ENCODE measurements at regions not wholly inside any gene's neighbourhood (a gene's known extent, or its start where the extent isn't known, plus 50 kb on each side); places are given as distances from the start of the nearest gene placed in this dataset.
"Not testable (repeated sequence)": the region's sequence is repeated elsewhere in the genome, so short reads cannot be mapped to it uniquely, and the experiment has no call there.

DNA sequence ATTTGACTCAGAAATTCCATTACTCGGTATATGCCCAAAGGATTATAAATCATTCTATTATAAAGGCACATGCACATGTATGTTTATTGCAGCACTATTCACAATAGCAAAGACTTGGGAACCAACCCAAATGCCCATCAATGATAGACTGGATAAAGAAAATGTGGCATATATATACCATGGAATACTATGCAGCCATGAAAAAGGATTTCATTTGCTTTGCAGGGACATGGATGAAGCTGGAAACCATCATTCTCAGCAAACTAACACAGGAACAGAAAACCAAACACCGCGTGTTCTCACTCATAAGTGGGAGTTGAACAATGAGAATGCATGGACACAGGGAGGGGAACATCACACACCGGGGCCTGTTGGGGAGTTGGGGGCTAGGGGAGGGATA is 1297.1 kb downstream of the TBC1D22A start:
- DNase-seq (ENCODE audit: low read depth in 2 of 2): not testable (repeated sequence)

DNA sequence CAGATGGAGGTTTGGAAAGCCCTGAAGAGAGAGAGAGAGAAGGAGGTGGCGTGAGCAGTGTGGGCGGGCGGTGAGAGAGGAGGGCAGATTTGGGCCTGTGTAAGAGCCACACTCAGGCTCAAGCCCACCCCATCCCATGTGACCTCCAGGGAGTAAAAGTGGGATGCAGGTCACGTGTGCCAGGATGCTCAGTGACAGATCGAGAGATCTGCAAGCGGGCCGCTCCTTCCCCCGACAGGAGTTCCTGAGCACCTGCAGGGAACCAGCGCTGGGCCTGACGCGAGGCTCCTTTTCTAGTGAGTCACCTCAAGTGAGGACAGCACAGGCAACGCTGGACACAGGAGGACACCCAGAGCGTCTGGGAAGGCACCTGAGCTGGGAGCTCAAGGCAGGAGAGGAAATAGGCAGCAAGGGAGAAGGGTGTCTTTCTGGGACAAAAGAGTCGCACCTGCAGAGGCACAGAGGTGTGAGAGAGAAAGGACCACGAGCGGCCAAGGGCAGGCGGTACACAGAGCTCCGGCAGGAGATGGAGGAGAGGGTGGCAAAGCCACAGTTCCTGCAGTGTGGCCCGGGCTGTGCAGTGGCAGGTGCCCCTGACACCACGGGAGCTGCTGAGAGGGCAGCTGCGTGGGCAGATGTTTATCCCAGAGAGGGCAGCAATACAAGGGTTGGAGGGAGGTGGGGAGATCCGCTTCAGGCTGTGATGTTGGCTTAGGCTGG is 1294.8 kb downstream of the TBC1D22A start:
- no peak for DNase-seq (ENCODE audit: low read depth in 2 of 2)

DNA sequence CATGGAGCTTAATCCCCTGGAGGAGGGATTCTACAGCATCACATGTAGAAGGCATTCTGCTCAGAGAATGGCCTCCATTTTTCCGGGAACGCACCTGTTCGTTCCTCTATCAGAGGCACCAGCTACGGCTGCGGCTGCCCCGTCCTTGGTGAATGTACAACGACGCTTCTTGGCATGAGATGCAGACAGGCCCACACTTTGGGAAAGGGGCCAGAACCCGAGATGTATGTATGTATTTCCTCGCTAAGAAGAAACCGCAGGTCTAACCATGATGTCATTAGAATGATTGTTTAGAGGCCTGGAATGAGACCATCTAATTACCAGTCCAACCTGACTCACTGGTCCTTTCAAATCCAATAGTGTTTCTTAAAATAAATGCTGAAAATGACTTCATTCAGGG is 1293.4 kb downstream of the TBC1D22A start:
- DNase-seq (ENCODE audit: low read depth in 2 of 2): no peak

- no peak for DNase-seq (ENCODE audit: low read depth in 2 of 2)
Observed at GRCh38 chr22:48055185-48055584, 1292.7 kb downstream of the TBC1D22A start.

- no peak for DNase-seq (ENCODE audit: low read depth in 2 of 2)
Observed at GRCh38 chr22:48054596-48054995, 1292.1 kb downstream of the TBC1D22A start.

DNA sequence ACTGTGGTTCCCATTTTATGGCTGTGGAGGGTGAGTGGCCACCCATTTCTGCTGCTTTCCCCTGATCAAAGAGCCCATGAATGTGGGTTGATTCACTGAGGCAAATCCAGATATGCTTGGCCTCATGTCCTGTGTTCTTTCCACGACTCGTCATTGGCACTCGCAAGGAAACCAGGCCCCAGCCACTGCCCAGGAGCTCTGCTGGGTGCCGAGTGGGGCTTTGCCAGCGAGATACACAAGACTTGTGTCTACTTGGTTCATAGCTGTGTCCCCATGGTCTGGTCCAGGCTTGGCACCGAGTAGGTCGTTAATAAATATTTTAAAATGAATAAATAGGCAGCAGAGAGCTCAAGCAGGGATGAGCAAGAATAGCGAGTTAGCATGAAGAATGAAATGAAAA is 1291.5 kb downstream of the TBC1D22A start:
- DNase-seq (ENCODE audit: low read depth in 2 of 2): no peak

- DNase-seq (ENCODE audit: low read depth in 2 of 2): no peak
Observed at GRCh38 chr22:48053486-48053885, 1291.0 kb downstream of the TBC1D22A start.

GRCh38 chr22:48052621-48052890 is 1290.1 kb downstream of the TBC1D22A start:
- DNase-seq (ENCODE audit: low read depth in 2 of 2): no peak

GRCh38 chr22:48051796-48052620 is 1289.6 kb downstream of the TBC1D22A start:
- no peak for DNase-seq (ENCODE audit: low read depth in 2 of 2)

- no peak for DNase-seq (ENCODE audit: low read depth in 2 of 2)
Observed at GRCh38 chr22:48050836-48051235, 1288.4 kb downstream of the TBC1D22A start.

- DNase-seq (ENCODE audit: low read depth in 2 of 2): no peak
Observed at GRCh38 chr22:48049116-48049515, 1286.7 kb downstream of the TBC1D22A start.

DNA sequence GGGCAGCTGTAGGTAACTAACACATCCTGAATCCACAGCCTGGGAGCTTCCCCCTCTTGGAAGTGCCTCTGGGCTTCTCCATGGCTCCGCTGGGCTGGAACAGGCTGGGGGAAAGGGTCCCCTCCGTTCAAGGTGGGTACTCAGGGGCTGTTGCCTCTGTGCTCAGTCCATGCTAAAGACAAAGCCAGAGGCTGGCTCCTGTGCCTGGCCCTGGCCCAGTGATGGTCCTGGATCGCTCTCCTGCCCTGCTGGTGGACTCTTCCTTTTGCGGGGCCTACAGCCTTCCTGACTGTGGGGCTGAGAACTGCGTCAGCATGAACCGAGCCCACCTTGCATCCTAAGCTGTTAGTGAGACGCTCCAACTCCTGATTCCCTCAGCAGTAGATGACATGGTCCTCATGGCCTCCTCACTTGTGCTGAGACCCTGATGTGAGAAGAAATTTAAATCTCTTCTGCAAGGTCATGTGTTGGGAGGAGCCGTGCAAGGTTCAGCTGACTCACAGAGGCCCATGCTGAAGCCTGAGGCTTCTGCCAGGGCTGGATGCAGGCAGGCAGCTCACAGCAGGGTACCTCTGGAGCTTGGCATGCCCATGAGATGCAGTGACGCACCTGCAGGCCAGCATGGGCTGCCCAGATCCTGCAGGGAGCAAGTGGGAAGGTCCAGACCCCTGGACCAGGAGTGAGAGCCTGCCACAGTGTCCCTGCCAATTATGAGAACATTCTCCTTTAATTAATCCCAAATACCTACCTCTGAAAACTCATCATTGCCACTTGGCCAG is 1285.5 kb downstream of the TBC1D22A start:
- DNase-seq (ENCODE audit: low read depth in 2 of 2): no peak

- DNase-seq (ENCODE audit: low read depth in 2 of 2): no peak
Observed at GRCh38 chr22:48045369-48045768, 1282.9 kb downstream of the TBC1D22A start.

- DNase-seq (ENCODE audit: low read depth in 2 of 2): no peak
Observed at GRCh38 chr22:48044487-48045060, 1282.1 kb downstream of the TBC1D22A start.

DNA sequence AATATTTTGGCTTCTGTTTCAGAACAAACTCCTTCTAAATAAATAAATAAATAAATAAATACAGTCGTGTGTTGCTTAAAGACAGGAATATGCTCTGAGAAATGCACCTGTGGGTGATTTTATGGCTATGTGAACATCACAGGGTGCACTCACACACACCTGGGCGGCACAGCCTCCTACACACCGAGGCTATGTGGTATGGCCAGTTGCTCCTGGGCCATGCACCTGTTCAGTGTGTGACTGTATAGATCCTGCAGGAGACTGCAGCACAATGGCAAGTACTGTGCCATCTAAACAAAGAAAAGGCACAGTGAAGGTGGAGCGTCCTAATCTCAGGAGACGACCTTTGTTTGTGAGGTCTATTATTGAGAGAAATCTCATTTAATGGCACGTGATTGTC is 1281.1 kb downstream of the TBC1D22A start:
- no peak for DNase-seq (ENCODE audit: low read depth in 2 of 2)

DNA sequence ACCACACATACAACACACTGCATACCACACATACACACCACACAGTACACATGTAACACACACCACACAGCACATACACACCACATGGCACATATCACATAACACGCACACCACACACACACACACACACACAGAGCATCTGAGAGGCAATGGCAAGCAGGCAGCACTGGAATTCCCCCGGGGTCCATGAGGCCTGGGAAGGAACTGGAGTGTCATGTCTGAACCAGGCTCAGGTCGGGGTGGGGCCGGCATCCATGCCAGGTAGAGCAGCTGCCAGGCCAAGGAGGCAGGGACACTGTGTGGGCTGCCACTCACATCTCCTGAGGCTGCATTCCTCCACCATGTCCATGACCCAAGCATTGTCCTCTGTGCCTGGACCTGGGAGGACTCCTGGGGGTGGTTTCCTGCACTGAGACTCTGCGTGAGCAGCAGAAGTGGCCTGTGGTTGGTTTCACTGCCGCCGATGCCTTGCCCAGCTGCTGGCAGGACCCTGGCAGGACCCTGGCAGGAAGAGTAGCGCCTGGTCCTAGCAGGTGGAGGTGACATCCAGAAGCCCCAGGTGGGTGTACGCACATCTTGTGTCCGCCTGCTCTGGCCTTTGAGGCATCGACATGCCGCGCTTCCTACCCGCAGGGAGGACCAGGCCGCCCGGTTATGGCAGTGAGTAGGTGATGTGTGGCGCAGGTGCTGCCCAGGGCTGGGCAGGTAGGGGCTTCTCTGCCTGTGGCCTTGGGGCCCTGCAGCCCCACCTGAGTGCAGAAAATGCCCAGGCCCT is 1280.4 kb downstream of the TBC1D22A start:
- no peak for DNase-seq (ENCODE audit: low read depth in 2 of 2)

DNA sequence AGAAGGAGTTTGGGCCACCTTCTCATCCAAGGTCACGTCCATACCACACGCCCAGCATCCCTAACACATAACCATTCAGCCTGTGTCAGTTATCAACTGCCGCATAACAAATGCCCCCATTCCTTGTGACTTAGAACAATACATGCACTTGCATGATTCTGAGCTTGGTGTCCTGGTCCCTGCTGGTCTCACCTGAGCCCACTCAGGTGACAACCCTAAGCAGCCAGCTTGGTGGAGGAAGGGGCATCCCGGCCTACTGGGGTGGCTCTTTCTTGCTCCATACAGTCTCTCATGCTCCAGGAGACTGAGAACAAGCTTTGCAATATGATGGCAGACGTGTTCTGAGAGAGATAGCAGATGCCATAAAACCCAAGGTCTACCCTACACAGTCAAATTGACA is 1276.9 kb downstream of the TBC1D22A start:
- DNase-seq (ENCODE audit: low read depth in 2 of 2): no peak

- no peak for DNase-seq (ENCODE audit: low read depth in 2 of 2)
Observed at GRCh38 chr22:48037618-48038017, 1275.2 kb downstream of the TBC1D22A start.

- DNase-seq (ENCODE audit: low read depth in 2 of 2): no peak
Observed at GRCh38 chr22:48035897-48036296, 1273.4 kb downstream of the TBC1D22A start.

DNA sequence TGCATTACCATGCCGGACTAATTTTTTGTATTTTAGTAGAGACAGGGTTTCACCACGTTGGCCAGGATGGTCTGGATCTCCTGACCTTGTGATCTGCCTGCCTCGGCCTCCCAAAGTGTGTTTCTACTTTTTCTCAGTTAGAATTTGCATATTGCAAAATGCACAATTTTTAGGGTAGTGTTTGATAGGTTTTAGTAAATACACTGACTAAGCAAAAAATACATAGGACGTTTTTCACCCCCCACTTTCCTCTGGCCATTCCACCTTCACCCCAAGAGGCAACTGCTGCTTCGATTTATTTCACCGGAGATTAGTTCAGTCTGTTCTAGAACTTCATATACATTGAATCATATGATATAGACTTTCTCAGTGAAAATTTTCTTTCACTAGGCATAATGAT is 1269.1 kb downstream of the TBC1D22A start:
- DNase-seq (ENCODE audit: low read depth in 2 of 2): no peak

- DNase-seq (ENCODE audit: low read depth in 2 of 2): no peak
Observed at GRCh38 chr22:48025096-48025495, 1262.6 kb downstream of the TBC1D22A start.
